ENCODE measurements at regions not wholly inside any gene's neighbourhood (a gene's known extent, or its start where the extent isn't known, plus 50 kb on each side); places are given as distances from the start of the nearest gene placed in this dataset.

DNA sequence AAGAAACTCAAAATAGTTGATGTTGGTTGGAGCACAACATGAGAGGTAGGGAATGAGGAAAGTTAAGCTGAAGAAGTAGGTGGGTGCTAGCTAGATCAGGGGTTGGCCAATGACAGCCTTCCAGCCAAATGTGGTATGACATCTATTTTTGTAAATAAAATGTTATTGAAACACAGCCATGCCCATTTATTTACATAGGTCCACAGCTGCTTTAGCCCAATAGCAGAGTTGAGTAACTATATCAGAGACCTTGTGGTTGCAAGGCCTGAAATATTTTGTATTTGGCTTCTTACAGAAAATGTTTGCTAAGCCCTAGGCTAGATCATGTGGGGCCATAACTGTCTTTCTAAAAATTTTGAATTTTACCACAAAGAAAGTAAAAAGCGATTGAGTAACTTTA lies 234.9 kb upstream of the CTSO start:
- no peak overlapping the region for H3K4me2 ChIP-seq
- H3K9ac ChIP-seq = no peak overlapping the region
- H3K27ac ChIP-seq = no peak overlapping the region
- no peaks in the 10 kb centered on the region for H3K27me3 ChIP-seq
- peaks cover 11% of the 10 kb centered on the region for H3K4me1 ChIP-seq
- no peak overlapping the region for H3K4me3 ChIP-seq
- H3K9me3 ChIP-seq = no peaks in the 10 kb centered on the region
- H4K20me1 ChIP-seq = no peaks in the 10 kb centered on the region
- no peak for TF ChIP-seq Cebpa-rat (IDR thresholded peaks at IDR 0.05)
- H3K36me3 ChIP-seq = no peaks in the 10 kb centered on the region

GRCh38 chr4:156186111-156186510 lies 232.4 kb upstream of the CTSO start:
- Histone ChIP-seq H3K27me3 (no peaks in the 10 kb centered on the region), H3K36me3 (no peaks in the 10 kb centered on the region), H4K20me1 (no peaks in the 10 kb centered on the region), H3K4me2 (no peak overlapping the region), H3K4me1 (0 out of 2 replicates have a peak, but pooled peaks cover 5% of the 10 kb centered on the region), H3K4me3 (no peak overlapping the region), H3K9me3 (no peaks in the 10 kb centered on the region), H3K27ac (no peak overlapping the region), H3K9ac (no peak overlapping the region)
- no peak for TF ChIP-seq Cebpa-rat (IDR thresholded peaks at IDR 0.05)

- no peaks in the 10 kb centered on the region for H3K9me3 ChIP-seq
- no peak for TF ChIP-seq Cebpa-rat (IDR thresholded peaks at IDR 0.05)
- H3K4me2 ChIP-seq = no peak overlapping the region
- H3K27ac ChIP-seq = no peak overlapping the region
- 0 out of 2 replicates have a peak, but pooled peaks cover 5% of the 10 kb centered on the region for H3K4me1 ChIP-seq
- no peak overlapping the region for H3K9ac ChIP-seq
- H4K20me1 ChIP-seq = no peaks in the 10 kb centered on the region
- no peaks in the 10 kb centered on the region for H3K36me3 ChIP-seq
- H3K4me3 ChIP-seq = no peak overlapping the region
- no peaks in the 10 kb centered on the region for H3K27me3 ChIP-seq
These were observed 231.9 kb upstream of the CTSO start for GRCh38 chr4:156185514-156186055.

DNA sequence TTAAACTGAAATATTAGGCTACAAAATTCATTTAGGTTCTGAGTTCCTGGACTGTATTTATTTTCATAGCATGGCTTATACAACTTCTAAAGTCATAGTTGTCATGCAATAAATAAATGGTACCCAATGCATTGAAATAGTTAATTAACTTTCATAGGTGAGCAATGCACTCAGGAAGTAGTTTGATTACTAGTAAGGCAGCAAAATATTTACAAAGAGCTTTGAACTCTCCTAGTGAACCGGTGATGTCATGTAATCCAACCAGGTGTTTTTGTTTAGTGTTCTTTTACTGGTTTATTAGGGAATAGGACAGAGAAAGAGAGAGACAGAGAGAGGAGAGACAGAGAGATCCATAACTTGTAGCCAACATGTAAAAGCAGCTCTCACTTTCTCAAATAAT lies 228.6 kb upstream of the CTSO start:
- Histone ChIP-seq H4K20me1 (no peaks in the 10 kb centered on the region), H3K4me2 (no peak overlapping the region), H3K4me3 (no peak overlapping the region), H3K27ac (no peak overlapping the region), H3K4me1 (0 out of 2 replicates have a peak, but pooled peaks cover 5% of the 10 kb centered on the region), H3K27me3 (no peaks in the 10 kb centered on the region), H3K36me3 (no peaks in the 10 kb centered on the region), H3K9ac (no peak overlapping the region), H3K9me3 (no peaks in the 10 kb centered on the region)
- TF ChIP-seq Cebpa-rat (IDR thresholded peaks at IDR 0.05) = no peak

DNA sequence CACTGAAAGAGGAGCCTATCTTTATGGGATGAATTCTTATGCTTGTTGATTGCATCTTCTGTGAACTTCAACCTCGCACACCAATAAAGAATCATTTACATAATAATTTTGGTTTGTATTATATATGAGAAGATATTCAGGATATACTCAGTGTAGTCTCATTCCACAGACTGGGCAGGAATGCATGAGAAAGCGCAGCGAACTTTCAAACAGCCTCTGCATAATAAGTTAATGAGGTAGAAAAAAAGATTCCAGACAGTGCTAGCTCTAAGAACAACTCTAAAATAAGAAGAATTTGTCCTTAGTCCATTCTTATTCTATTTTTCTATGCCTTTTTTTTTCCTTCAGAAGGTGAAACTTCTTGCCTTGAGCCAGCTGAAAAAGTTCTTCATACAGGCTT lies 224.3 kb upstream of the CTSO start:
- H3K4me1 ChIP-seq = no peaks in the 10 kb centered on the region
- H3K9ac ChIP-seq = no peak overlapping the region
- H3K4me3 ChIP-seq = no peak overlapping the region
- no peaks in the 10 kb centered on the region for H3K9me3 ChIP-seq
- no peak for TF ChIP-seq Cebpa-rat (IDR thresholded peaks at IDR 0.05)
- H3K27me3 ChIP-seq = no peaks in the 10 kb centered on the region
- no peaks in the 10 kb centered on the region for H3K36me3 ChIP-seq
- no peaks in the 10 kb centered on the region for H4K20me1 ChIP-seq
- no peak overlapping the region for H3K4me2 ChIP-seq
- H3K27ac ChIP-seq = no peak overlapping the region

DNA sequence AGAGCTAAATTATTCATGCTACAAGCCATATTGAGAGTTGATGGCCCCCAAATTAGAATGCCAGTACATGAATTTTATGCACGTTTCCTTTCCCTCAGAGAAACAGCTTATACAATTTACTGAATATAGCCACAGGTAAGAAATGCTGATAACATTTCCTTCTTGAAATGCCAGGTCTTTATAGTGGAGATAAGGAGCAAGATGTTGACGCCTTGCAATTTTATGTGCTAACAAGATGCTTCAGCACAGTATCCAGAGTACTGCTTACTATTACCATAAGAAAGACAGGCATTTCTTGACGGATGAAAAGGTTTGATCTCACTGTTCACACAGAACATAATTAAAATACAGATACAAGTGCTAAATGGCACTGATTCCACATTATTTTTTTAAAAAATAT lies 223.2 kb upstream of the CTSO start:
- Histone ChIP-seq H3K9me3 (no peaks in the 10 kb centered on the region), H3K4me1 (no peaks in the 10 kb centered on the region), H3K36me3 (no peaks in the 10 kb centered on the region), H3K4me3 (no peak overlapping the region), H3K27me3 (no peaks in the 10 kb centered on the region), H3K9ac (no peak overlapping the region), H4K20me1 (no peaks in the 10 kb centered on the region), H3K4me2 (no peak overlapping the region), H3K27ac (no peak overlapping the region)
- no peak for TF ChIP-seq Cebpa-rat (IDR thresholded peaks at IDR 0.05)

DNA sequence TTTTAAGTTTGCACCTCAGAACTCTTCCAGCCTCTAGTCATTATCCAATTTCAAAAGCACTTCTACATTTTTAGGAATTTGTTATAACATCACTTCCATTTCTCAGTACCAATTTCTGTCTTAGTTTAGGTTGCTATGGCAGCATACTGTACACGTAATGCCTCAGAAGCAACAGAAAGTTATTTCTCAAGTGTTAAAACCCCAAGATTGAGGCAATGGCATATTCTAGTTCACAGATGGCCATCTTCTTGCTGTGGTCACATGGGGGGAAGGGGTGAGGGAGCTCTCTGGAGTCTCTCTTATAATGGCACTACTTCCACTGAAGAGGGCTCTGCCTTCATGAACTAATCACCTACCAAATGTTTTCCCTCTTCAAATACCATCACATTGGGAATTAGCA lies 220.3 kb upstream of the CTSO start:
- no peaks in the 10 kb centered on the region for H3K36me3 ChIP-seq
- no peak for TF ChIP-seq Cebpa-rat (IDR thresholded peaks at IDR 0.05)
- no peak overlapping the region for H3K4me3 ChIP-seq
- H4K20me1 ChIP-seq = no peaks in the 10 kb centered on the region
- no peak overlapping the region for H3K27ac ChIP-seq
- no peaks in the 10 kb centered on the region for H3K9me3 ChIP-seq
- no peak overlapping the region for H3K4me2 ChIP-seq
- no peak overlapping the region for H3K9ac ChIP-seq
- H3K27me3 ChIP-seq = no peaks in the 10 kb centered on the region
- no peaks in the 10 kb centered on the region for H3K4me1 ChIP-seq

DNA sequence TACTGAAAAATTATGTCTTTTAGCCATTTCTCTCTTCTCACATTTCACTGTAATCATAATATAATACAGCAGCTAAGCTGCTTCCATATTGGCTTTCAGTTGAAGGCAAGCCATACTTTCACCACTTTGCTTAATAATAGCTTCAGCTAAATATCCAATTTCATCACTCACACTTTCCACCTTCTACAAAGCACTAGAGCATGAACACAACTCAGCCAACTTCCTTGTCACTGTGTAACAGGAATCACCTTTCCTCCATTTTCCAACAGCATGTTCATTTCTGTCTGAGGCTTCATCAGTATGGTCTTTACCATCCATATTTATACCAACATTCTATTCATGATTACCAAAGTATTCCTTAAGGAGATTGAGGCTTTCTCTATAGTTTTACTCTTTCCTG lies 219.8 kb upstream of the CTSO start:
- no peak overlapping the region for H3K9ac ChIP-seq

DNA sequence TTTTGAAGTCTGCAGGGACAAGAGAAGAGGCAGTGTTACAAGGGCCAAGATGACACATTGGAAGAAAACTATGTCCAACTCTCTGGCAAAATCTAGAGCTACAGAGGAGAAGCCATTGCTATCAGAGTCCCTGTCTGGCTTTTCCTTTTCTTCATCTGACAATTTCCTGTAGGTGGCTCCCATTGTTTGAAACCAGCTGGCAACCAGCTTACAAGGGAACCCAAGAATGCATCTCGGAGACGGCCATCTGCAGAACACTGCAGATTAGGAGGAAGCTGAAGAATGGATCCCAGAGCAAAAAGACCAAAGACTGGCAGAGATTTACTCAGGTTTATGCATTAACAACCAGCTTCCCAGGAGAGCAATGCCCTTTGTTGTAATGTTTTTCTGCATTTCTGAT lies 216.2 kb upstream of the CTSO start:
- H3K27me3 ChIP-seq = no peaks in the 10 kb centered on the region
- H3K4me2 ChIP-seq = no peak overlapping the region
- no peak for TF ChIP-seq Cebpa-rat (IDR thresholded peaks at IDR 0.05)
- H4K20me1 ChIP-seq = no peaks in the 10 kb centered on the region
- H3K4me3 ChIP-seq = no peak overlapping the region
- H3K36me3 ChIP-seq = no peaks in the 10 kb centered on the region
- no peaks in the 10 kb centered on the region for H3K9me3 ChIP-seq
- no peak overlapping the region for H3K27ac ChIP-seq
- H3K9ac ChIP-seq = no peak overlapping the region
- no peaks in the 10 kb centered on the region for H3K4me1 ChIP-seq

More for the DNA sequence above, 219.8 kb upstream of the CTSO start:
- H3K4me2 ChIP-seq = no peak overlapping the region
- no peak overlapping the region for H3K4me3 ChIP-seq
- no peaks in the 10 kb centered on the region for H3K4me1 ChIP-seq
- no peaks in the 10 kb centered on the region for H3K36me3 ChIP-seq
- no peak overlapping the region for H3K27ac ChIP-seq
- no peaks in the 10 kb centered on the region for H3K9me3 ChIP-seq
- no peak for TF ChIP-seq Cebpa-rat (IDR thresholded peaks at IDR 0.05)
- no peaks in the 10 kb centered on the region for H4K20me1 ChIP-seq
- no peaks in the 10 kb centered on the region for H3K27me3 ChIP-seq

GRCh38 chr4:156169011-156169410 lies 215.3 kb upstream of the CTSO start:
- H3K27me3 ChIP-seq = no peaks in the 10 kb centered on the region
- H3K4me3 ChIP-seq = no peak overlapping the region
- no peak overlapping the region for H3K4me2 ChIP-seq
- H3K27ac ChIP-seq = no peak overlapping the region
- no peak for TF ChIP-seq Cebpa-rat (IDR thresholded peaks at IDR 0.05)
- H3K9ac ChIP-seq = no peak overlapping the region
- no peaks in the 10 kb centered on the region for H3K9me3 ChIP-seq
- H3K4me1 ChIP-seq = no peaks in the 10 kb centered on the region
- H3K36me3 ChIP-seq = no peaks in the 10 kb centered on the region
- H4K20me1 ChIP-seq = no peaks in the 10 kb centered on the region

DNA sequence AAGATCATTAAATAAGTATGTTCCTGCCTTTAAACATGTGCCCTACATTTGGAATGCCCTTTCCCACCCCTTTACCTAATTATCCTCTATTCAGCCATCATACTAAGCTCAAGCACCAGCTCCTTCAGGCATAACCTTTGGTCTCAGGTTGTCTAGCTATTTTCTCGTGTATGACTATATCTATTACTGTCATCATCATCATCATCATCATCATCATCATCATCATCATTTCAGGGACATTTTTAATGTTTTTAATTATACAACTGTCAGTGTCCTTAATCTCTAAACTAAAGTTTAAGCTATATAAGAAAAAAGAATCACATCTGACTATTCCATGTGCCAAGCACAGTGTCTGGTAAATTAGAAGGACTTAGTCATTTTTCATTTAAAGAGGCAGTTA lies 214.6 kb upstream of the CTSO start:
- Histone ChIP-seq H3K9ac (no peak overlapping the region), H4K20me1 (no peaks in the 10 kb centered on the region), H3K27me3 (no peaks in the 10 kb centered on the region), H3K4me1 (no peaks in the 10 kb centered on the region), H3K9me3 (no peaks in the 10 kb centered on the region), H3K4me3 (no peak overlapping the region), H3K4me2 (no peak overlapping the region), H3K36me3 (no peaks in the 10 kb centered on the region), H3K27ac (no peak overlapping the region)
- TF ChIP-seq Cebpa-rat (IDR thresholded peaks at IDR 0.05) = no peak

Measured in BLaER1 (cell line).